Neural progenitor cell (in vitro differentiated cells): ENCODE measurements at regions not wholly inside any gene's neighbourhood (a gene's known extent, or its start where the extent isn't known, plus 50 kb on each side); places are given as distances from the start of the nearest gene placed in this dataset.
"Not testable (repeated sequence)": the region's sequence is repeated elsewhere in the genome, so short reads cannot be mapped to it uniquely, and the experiment has no call there.

Source experiments
- DNase-seq: peaks from one replicate; pipeline ENCODE4 v3.0.0-alpha.2; 2016; ENCODE audit warnings: low spot score
- H2AFZ ChIP-seq: fragments of 200-600 bp; sonication (generic); replicated peaks from 2 replicates; pipeline ENCODE4 v1.6.1; 2016; ENCODE audit warnings: antibody characterized with exemption
- H3F3A ChIP-seq: fragments of 200-600 bp; sonication (generic); 2 replicates; pipeline ENCODE4 v1.6.1; 2016; ENCODE audit warnings: antibody characterized with exemption, low read depth
- H3K27ac ChIP-seq: fragments of 200-600 bp; sonication (generic); 2 replicates; pipeline ENCODE4 v1.5.1; 2016; ENCODE audit warnings: mild to moderate bottlenecking
- H3K27me3 ChIP-seq: fragments of 200-600 bp; sonication (generic); 2 replicates; pipeline ENCODE4 v1.6.1; 2016; ENCODE audit warnings: mild to moderate bottlenecking, moderate library complexity
- H3K36me3 ChIP-seq: fragments of 200-600 bp; sonication (generic); 2 replicates; pipeline ENCODE4 v1.5.1; 2016
- H3K4me1 ChIP-seq: fragments of 200-600 bp; sonication (generic); 2 replicates; pipeline ENCODE4 v1.6.1; 2016; ENCODE audit warnings: mixed run types
- H3K4me2 ChIP-seq: fragments of 200-600 bp; sonication (generic); 2 replicates; pipeline ENCODE4 v1.6.1; 2016
- H3K4me3 ChIP-seq: fragments of 200-600 bp; sonication (generic); 2 replicates; pipeline ENCODE4 v1.5.1; 2016
- H3K79me2 ChIP-seq: fragments of 200-600 bp; sonication (generic); 2 replicates; pipeline ENCODE4 v1.6.1; 2016; ENCODE audit warnings: low read depth
- H3K9ac ChIP-seq: fragments of 200-600 bp; sonication (generic); 2 replicates; pipeline ENCODE4 v1.6.1; 2016
- H3K9me3 ChIP-seq: fragments of 200-600 bp; sonication (generic); 2 replicates; pipeline ENCODE4 v1.5.1; 2016; ENCODE audit warnings: low read depth
- H4K20me1 ChIP-seq: fragments of 200-600 bp; sonication (generic); 2 replicates; pipeline ENCODE4 v1.6.1; 2016; ENCODE audit warnings: low read depth
- H3K27ac Mint-ChIP-seq: 3 replicates; pipeline ENCODE4 v1.8.0; 2021; ENCODE audit warnings: mixed read lengths
- H3K27me3 Mint-ChIP-seq: 2 replicates; pipeline ENCODE4 v1.8.0; 2022; ENCODE audit warnings: low read depth, mild to moderate bottlenecking, inconsistent platforms, moderate library complexity, mixed read lengths; ENCODE audit not compliant: insufficient read depth
- H3K36me3 Mint-ChIP-seq: 3 replicates; pipeline ENCODE4 v1.8.0; 2021; ENCODE audit warnings: mixed read lengths
- H3K4me1 Mint-ChIP-seq: 3 replicates; pipeline ENCODE4 v1.8.0; 2021; ENCODE audit warnings: mixed read lengths
- H3K4me3 Mint-ChIP-seq: 3 replicates; pipeline ENCODE4 v1.8.0; 2021; ENCODE audit warnings: mild to moderate bottlenecking, moderate library complexity, mixed read lengths
- H3K9me3 Mint-ChIP-seq: 3 replicates; pipeline ENCODE4 v1.8.0; 2020; ENCODE audit warnings: mixed read lengths

DNA sequence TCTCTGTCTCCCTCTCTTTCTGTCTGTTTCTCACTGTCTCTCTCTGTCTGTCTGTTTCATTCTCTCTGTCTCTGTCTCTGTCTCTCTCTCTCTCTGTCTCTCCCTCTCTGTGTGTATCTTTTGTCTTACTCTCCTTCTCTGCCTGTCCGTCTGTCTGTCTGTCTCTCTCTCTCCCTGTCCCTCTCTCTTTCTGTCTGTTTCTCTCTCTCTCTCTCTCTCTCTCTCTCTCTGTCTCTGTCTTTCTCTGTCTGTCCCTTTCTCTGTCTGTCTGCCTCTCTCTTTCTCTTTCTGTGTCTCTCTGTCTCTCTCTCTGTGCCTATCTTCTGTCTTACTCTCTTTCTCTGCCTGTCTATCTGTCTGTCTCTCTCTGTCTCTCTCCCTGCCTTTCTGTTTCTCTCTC, 2288.4 kb upstream of the TPTE start:
- H3K9me3 ChIP-seq, H3K27me3 ChIP-seq, H3K4me3 Mint-ChIP-seq, H3K9ac ChIP-seq, H3K36me3 Mint-ChIP-seq, H3K36me3 ChIP-seq, DNase-seq, H3K4me1 ChIP-seq, H3K4me1 Mint-ChIP-seq, H4K20me1 ChIP-seq, H3K79me2 ChIP-seq, H3K27ac ChIP-seq, H3F3A ChIP-seq, H2AFZ ChIP-seq, H3K4me2 ChIP-seq, H3K4me3 ChIP-seq: not testable (repeated sequence)
- peaks cover 10% of the 10 kb centered on the region for H3K27me3 Mint-ChIP-seq
- H3K27ac Mint-ChIP-seq: peak overlapping the region; percentile 30
- peaks cover 10% of the 10 kb centered on the region for H3K9me3 Mint-ChIP-seq

DNA sequence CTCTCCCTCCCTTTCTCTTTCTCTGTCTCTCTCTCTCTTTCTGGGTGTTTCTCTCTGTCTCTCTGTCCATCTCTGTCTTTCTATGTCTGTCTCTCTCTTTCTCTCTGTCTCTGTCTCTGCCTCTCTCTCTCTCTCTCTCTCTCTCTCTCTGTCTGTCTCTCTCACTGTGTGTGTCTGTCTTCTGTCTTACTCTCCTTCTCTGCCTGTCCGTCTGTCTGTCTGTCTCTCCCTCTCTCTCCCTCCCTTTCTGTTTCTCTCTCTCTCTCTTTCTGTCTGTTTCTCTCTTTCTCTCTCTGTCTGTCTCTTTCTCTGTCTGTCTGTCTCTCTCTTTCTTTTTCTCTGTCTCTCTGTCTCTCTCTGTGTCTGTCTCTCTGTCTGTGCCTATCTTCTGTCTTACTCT, 2287.3 kb upstream of the TPTE start:
- H3K79me2 ChIP-seq, H3K27me3 Mint-ChIP-seq, H3K27ac Mint-ChIP-seq, H3K27ac ChIP-seq, H4K20me1 ChIP-seq, H3K4me1 Mint-ChIP-seq, H3K9ac ChIP-seq, H3K27me3 ChIP-seq, H3K4me2 ChIP-seq, DNase-seq, H2AFZ ChIP-seq, H3K4me1 ChIP-seq, H3K4me3 ChIP-seq, H3K9me3 Mint-ChIP-seq, H3K36me3 Mint-ChIP-seq, H3K4me3 Mint-ChIP-seq, H3F3A ChIP-seq, H3K36me3 ChIP-seq, H3K9me3 ChIP-seq: not testable (repeated sequence)

DNA sequence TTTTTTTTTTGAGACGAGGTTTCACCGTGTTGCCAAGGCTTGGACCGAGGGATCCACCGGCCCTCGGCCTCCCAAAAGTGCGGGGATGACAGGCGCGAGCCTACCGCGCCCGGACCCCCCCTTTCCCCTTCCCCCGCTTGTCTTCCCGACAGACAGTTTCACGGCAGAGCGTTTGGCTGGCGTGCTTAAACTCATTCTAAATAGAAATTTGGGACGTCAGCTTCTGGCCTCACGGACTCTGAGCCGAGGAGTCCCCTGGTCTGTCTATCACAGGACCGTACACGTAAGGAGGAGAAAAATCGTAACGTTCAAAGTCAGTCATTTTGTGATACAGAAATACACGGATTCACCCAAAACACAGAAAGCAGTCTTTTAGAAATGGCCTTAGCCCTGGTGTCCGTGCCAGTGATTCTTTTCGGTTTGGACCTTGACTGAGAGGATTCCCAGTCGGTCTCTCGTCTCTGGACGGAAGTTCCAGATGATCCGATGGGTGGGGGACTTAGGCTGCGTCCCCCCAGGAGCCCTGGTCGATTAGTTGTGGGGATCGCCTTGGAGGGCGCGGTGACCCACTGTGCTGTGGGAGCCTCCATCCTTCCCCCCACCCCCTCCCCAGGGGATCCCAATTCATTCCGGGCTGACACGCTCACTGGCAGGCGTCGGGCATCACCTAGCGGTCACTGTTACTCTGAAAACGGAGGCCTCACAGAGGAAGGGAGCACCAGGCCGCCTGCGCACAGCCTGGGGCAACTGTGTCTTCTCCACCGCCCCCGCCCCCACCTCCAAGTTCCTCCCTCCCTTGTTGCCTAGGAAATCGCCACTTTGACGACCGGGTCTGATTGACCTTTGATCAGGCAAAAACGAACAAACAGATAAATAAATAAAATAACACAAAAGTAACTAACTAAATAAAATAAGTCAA, 2276.4 kb upstream of the TPTE start:
- not testable (repeated sequence) for H3K4me2 ChIP-seq, H3K4me1 ChIP-seq, H3K4me3 ChIP-seq, H3K79me2 ChIP-seq, H3K9ac ChIP-seq, H3F3A ChIP-seq, H3K9me3 ChIP-seq, H3K9me3 Mint-ChIP-seq, H2AFZ ChIP-seq, H3K36me3 ChIP-seq, H3K27me3 ChIP-seq, H3K36me3 Mint-ChIP-seq, H4K20me1 ChIP-seq, H3K4me3 Mint-ChIP-seq, H3K27me3 Mint-ChIP-seq, H3K27ac Mint-ChIP-seq, DNase-seq, H3K4me1 Mint-ChIP-seq, H3K27ac ChIP-seq

DNA sequence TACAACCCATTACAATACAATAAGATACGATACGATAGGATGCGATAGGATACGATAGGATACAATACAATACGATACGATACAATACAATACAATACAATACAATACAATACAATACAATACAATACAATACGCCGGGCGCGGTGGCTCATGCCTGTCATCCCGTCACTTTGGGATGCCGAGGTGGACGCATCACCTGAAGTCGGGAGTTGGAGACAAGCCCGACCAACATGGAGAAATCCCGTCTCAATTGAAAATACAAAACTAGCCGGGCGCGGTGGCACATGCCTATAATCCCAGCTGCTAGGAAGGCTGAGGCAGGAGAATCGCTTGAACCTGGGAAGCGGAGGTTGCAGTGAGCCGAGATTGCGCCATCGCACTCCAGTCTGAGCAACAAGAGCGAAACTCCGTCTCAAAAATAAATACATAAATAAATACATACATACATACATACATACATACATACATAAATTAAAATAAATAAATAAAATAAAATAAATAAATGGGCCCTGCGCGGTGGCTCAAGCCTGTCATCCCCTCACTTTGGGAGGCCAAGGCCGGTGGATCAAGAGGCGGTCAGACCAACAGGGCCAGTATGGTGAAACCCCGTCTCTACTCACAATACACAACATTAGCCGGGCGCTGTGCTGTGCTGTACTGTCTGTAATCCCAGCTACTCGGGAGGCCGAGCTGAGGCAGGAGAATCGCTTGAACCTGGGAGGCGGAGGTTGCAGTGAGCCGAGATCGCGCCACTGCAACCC, 2275.6 kb upstream of the TPTE start:
- not testable (repeated sequence) for H3K4me3 ChIP-seq, DNase-seq, H3K4me2 ChIP-seq, H3K27ac Mint-ChIP-seq, H3K27me3 ChIP-seq, H4K20me1 ChIP-seq, H3K4me1 Mint-ChIP-seq, H3K4me1 ChIP-seq, H3K79me2 ChIP-seq, H3K27me3 Mint-ChIP-seq, H2AFZ ChIP-seq, H3F3A ChIP-seq, H3K9me3 Mint-ChIP-seq, H3K27ac ChIP-seq, H3K9me3 ChIP-seq, H3K9ac ChIP-seq, H3K4me3 Mint-ChIP-seq, H3K36me3 ChIP-seq, H3K36me3 Mint-ChIP-seq

DNA sequence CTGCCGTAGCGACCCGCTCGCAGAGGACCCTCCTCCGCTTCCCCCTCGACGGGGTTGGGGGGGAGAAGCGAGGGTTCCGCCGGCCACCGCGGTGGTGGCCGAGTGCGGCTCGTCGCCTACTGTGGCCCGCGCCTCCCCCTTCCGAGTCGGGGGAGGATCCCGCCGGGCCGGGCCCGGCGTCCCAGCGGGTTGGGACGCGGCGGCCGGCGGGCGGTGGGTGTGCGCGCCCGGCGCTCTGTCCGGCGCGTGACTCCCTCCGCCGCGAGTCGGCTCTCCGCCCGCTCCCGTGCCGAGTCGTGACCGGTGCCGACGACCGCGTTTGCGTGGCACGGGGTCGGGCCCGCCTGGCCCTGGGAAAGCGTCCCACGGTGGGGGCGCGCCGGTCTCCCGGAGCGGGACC, 2269.7 kb upstream of the TPTE start:
- H3K36me3 ChIP-seq: not testable (repeated sequence)

DNA sequence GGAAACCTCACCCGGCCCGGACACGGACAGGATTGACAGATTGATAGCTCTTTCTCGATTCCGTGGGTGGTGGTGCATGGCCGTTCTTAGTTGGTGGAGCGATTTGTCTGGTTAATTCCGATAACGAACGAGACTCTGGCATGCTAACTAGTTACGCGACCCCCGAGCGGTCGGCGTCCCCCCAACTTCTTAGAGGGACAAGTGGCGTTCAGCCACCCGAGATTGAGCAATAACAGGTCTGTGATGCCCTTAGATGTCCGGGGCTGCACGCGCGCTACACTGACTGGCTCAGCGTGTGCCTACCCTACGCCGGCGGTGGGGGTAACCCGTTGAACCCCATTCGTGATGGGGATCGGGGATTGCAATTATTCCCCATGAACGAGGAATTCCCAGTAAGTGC, 2266.3 kb upstream of the TPTE start:
- not testable (repeated sequence) for H3K9me3 ChIP-seq, H3K4me1 Mint-ChIP-seq, H3K27ac Mint-ChIP-seq, H4K20me1 ChIP-seq, H3K36me3 ChIP-seq, DNase-seq, H3F3A ChIP-seq, H3K4me2 ChIP-seq, H3K9me3 Mint-ChIP-seq, H3K4me3 Mint-ChIP-seq, H3K4me1 ChIP-seq, H3K27me3 Mint-ChIP-seq, H2AFZ ChIP-seq, H3K36me3 Mint-ChIP-seq, H3K9ac ChIP-seq, H3K4me3 ChIP-seq, H3K27me3 ChIP-seq, H3K27ac ChIP-seq, H3K79me2 ChIP-seq

More for the DNA sequence above, 2269.7 kb upstream of the TPTE start:
- DNase-seq, H3K27ac ChIP-seq, H3F3A ChIP-seq, H3K27me3 ChIP-seq, H3K4me2 ChIP-seq, H3K27me3 Mint-ChIP-seq, H3K27ac Mint-ChIP-seq, H3K9me3 Mint-ChIP-seq, H3K79me2 ChIP-seq, H3K9me3 ChIP-seq, H3K4me1 Mint-ChIP-seq, H3K4me1 ChIP-seq, H3K36me3 Mint-ChIP-seq, H3K9ac ChIP-seq, H4K20me1 ChIP-seq, H3K4me3 Mint-ChIP-seq, H2AFZ ChIP-seq, H3K4me3 ChIP-seq: not testable (repeated sequence)

DNA sequence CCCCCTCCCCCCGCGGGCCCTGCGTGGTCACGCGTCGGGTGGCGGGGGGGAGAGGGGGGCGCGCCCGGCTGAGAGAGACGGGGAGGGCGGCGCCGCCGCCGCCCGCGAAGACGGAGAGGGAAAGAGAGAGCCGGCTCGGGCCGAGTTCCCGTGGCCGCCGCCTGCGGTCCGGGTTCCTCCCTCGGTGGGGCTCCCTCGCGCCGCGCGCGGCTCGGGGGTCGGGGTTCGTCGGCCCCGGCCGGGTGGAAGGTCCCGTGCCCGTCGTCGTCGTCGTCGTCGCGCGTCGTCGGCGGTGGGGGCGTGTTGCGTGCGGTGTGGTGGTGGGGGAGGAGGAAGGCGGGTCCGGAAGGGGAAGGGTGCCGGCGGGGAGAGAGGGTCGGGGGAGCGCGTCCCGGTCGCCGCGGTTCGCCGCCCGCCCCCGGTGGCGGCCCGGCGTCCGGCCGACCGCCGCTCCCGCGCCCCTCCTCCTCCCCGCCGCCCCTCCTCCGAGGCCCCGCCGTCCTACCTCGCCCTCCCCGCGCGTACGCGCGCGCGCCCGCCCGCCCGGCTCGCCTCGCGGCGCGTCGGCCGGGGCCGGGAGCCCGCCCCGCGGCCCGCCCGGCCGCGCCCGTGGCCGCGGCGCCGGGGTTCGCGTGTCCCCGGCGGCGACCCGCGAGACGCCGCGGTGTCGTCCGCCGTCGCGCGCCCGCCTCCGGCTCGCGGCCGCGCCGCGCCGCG, 2264.1 kb upstream of the TPTE start:
- H4K20me1 ChIP-seq, H3K36me3 Mint-ChIP-seq, H3K4me2 ChIP-seq, H3K27ac ChIP-seq, H3K4me1 Mint-ChIP-seq, H2AFZ ChIP-seq, DNase-seq, H3K4me1 ChIP-seq, H3K36me3 ChIP-seq, H3K4me3 Mint-ChIP-seq, H3K27me3 Mint-ChIP-seq, H3F3A ChIP-seq, H3K9me3 Mint-ChIP-seq, H3K9ac ChIP-seq, H3K27ac Mint-ChIP-seq, H3K27me3 ChIP-seq, H3K9me3 ChIP-seq, H3K4me3 ChIP-seq, H3K79me2 ChIP-seq: not testable (repeated sequence)
